ENCODE measurements at regions not wholly inside any gene's neighbourhood (a gene's known extent, or its start where the extent isn't known, plus 50 kb on each side); places are given as distances from the start of the nearest gene placed in this dataset.

DNA sequence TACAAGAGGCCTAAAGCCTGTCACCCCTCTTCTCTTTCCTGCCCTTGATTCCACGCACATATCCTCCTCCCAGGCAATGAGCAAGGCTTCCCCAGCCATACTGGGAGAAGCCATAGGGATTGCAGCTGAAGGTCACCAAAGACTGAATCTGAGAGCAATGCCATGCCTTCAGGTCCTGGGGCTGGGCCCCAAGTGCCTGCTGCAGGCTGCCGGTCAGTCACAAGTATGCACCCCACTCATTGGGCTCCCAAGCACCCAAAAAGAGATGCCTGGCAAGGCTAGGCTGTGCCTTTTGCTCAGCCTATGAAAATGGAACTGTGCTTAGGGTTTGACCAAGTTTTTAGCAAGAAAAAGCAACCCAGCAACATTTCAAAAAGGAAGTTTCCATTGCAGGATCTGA lies 210.6 kb upstream of the MAMLD1 start:
- TF ChIP-seq POLR2A (IDR thresholded peaks at IDR 0.05) = no peak
- TF ChIP-seq, protein P1, sequence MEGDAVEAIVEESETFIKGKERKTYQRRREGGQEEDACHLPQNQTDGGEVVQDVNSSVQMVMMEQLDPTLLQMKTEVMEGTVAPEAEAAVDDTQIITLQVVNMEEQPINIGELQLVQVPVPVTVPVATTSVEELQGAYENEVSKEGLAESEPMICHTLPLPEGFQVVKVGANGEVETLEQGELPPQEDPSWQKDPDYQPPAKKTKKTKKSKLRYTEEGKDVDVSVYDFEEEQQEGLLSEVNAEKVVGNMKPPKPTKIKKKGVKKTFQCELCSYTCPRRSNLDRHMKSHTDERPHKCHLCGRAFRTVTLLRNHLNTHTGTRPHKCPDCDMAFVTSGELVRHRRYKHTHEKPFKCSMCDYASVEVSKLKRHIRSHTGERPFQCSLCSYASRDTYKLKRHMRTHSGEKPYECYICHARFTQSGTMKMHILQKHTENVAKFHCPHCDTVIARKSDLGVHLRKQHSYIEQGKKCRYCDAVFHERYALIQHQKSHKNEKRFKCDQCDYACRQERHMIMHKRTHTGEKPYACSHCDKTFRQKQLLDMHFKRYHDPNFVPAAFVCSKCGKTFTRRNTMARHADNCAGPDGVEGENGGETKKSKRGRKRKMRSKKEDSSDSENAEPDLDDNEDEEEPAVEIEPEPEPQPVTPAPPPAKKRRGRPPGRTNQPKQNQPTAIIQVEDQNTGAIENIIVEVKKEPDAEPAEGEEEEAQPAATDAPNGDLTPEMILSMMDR (IDR thresholded peaks at IDR 0.05) = no peak
